HL-60/S4 (cell line): ENCODE measurements at regions not wholly inside any gene's neighbourhood (a gene's known extent, or its start where the extent isn't known, plus 50 kb on each side); places are given as distances from the start of the nearest gene placed in this dataset.

Experiments used
- in situ Hi-C: fragments of 300-500 bp; cut with MboI; formaldehyde crosslinking; loops from 2 replicates; pipeline ENCODE4 v1.14.3; 2022; ENCODE audit warnings: low sequenced_read_pairs

GRCh38 chr17:77526728-77527350, 386.1 kb downstream of the SEC14L1 start:
- in situ Hi-C loops: loop anchor here (25.0 kb wide), 3 partner anchors 210 to 735 kb away; no protein-coding TSS in a partner anchor

GRCh38 chr17:77527409-77527808, 386.6 kb downstream of the SEC14L1 start:
- in situ Hi-C loops: loop anchor here (25.0 kb wide), 3 partner anchors 210 to 735 kb away; no protein-coding TSS in a partner anchor

GRCh38 chr17:77527836-77528505, 387.2 kb downstream of the SEC14L1 start:
- in situ Hi-C loops: loop anchor here (25.0 kb wide), 3 partner anchors 209 to 734 kb away; no protein-coding TSS in a partner anchor

DNA sequence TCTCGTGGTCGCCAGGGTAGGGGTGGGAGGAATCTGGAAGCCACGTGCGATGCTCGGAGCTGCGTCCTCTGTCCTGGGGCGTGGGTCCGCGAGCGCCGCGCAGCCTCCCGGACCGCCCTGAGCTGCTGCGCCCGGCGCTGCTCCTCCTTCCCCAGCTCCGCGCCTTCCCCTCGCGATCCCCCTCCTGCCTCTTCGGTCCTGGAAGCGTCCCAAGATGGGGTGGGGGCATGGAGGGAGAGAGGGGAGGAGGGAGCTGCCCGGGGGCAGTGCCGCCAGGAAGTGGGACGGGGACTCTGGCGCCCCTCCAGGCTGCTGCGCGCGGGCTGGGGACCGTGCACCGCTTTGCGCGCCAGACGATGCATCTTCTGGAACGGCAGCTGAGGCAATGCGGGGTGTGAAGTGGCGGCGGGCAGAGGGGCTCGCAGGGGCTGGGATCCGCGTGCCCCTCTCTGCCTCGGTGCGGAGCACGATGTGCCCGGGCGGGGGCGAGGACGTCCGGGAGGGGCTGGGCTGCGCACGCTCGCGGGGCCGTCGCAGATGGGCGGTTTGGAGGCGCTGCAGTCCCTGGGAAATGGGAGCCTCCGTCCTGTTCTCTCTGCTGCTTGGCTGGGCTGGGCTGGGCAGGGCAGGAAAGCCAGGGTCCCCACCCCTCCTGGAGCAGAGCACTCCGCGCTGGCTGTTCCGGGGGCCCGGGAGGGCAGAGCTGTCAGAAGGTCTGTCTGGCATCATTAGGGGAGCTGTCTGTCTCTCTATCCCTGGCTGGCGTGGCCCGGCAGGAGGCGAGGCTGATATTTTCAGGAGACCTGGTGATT, 388.0 kb downstream of the SEC14L1 start:
- in situ Hi-C loops: loop anchor here (25.0 kb wide), 3 partner anchors 209 to 734 kb away; no protein-coding TSS in a partner anchor

DNA sequence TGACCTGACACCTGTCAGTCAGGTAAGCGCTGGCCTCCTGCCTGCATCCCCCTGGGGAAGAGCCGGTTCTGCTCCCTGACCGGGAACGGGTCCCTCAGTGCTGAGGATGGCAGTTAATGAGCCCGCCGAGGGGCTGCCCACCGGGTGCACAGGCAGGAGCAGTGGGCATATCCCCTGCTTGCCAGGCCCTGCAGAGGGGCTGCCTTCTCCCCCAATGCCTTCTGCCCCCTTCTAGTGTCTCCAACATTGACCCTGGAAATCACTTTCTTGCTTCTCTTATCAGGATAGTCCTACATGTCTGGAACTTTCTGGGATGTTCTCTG, 388.5 kb downstream of the SEC14L1 start:
- in situ Hi-C loops: loop anchor here (25.0 kb wide), 3 partner anchors 208 to 733 kb away; no protein-coding TSS in a partner anchor

DNA sequence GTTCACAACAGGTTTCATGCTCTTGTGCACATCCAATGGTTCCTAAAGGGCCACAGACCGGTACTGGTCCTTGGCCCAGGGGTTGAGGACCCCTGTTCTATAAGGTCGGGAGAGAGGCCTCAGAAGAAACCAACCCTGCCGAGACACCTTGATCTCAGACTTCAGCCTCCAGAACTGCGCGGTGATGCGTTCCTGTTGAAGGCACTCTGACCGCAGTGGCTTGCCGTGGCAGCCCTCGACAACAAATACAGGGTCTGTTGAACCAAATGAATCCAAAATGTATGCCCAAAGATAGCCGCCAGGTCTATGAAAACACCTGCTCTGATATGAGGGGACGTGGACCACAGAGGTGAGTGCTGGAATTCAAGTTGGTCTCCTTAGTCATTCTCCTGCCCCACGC, 389.8 kb downstream of the SEC14L1 start:
- in situ Hi-C loops: loop anchor here (25.0 kb wide), 3 partner anchors 207 to 732 kb away; no protein-coding TSS in a partner anchor

GRCh38 chr17:77531002-77531401, 390.2 kb downstream of the SEC14L1 start:
- in situ Hi-C loops: loop anchor here (25.0 kb wide), 3 partner anchors 206 to 731 kb away; no protein-coding TSS in a partner anchor

DNA sequence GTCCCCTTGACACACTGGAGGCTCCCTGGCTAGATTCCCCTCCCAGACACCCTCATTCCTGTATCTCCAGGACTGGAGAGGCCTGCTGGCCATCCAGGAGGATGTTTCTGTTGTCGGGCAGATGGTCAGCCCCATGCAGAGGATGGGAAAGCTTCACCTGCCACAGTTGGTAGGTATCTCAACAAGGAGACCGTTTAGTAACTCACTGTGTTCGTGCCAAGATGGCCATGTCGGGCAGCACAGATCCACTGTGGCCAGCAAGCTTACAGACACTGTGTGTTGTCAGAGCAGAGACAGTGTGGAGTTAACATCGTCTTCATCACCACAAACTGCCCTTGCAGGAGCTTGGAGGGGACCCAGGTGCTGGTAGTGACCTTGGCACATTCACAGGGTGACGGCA, 390.9 kb downstream of the SEC14L1 start:
- in situ Hi-C loops: loop anchor here (25.0 kb wide), 3 partner anchors 206 to 731 kb away; no protein-coding TSS in a partner anchor

DNA sequence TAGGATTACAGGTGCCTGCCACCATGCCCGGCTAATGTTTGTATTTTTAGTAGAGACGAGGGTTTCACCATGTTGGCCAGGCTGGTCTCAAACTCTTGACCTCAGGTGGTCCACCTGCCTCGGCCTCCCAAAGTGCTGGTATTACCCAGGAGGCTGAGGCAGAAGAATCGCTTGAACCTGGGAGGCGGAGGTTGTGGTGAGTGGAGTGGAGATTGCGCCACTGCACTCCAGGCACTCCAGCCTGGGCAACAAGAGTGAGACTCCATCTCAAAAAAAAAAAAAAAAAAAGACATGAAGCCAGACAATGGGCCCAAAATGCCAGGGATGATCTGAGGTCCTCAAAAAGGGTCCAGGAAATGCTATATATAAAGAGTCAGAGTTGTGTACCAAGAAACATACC, 392.9 kb downstream of the SEC14L1 start:
- in situ Hi-C loops: loop anchor here (25.0 kb wide), 3 partner anchors 204 to 729 kb away; no protein-coding TSS in a partner anchor

DNA sequence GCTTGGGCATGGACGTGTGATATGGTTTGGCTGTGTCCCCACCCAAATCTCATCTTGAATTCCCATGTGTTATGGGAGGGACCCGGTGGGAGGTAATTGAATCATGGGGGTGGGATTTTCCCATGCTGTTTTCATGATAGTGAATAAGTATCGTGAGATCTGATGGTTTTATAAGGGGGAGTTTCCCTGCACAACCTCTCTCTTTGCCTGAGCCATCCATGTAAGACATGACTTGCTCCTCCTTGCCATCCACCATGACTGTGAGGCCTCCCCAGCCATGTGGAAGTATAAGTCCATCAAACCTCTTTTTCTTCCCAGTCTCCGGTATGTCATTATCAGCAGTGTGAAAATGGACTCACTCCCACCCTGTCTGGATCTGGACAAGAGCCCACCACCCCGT, 393.4 kb downstream of the SEC14L1 start:
- in situ Hi-C loops: loop anchor here (25.0 kb wide), 3 partner anchors 203 to 728 kb away; no protein-coding TSS in a partner anchor

GRCh38 chr17:77535435-77535834, 394.7 kb downstream of the SEC14L1 start:
- in situ Hi-C loops: loop anchor here (25.0 kb wide), 3 partner anchors 202 to 727 kb away; no protein-coding TSS in a partner anchor

DNA sequence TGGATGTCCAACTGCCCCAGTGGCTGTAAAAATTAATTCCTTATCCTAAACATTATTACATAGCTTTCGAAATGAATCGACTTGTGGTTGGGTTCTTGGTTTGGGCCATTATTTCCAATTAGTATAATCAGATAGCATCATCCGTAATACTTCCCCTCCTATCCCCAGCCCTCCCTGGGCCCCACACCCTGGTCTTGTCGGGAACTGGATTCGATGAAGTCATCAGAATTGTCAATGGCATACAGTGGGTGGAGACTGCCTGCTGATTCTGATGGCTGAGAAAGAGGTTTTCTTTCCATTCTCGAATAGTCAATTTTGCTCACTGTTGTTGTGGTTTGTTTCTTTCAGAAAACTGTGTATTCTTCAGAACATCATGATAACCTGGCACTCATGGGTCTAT, 395.1 kb downstream of the SEC14L1 start:
- in situ Hi-C loops: loop anchor here (25.0 kb wide), 3 partner anchors 201 to 726 kb away; no protein-coding TSS in a partner anchor

DNA sequence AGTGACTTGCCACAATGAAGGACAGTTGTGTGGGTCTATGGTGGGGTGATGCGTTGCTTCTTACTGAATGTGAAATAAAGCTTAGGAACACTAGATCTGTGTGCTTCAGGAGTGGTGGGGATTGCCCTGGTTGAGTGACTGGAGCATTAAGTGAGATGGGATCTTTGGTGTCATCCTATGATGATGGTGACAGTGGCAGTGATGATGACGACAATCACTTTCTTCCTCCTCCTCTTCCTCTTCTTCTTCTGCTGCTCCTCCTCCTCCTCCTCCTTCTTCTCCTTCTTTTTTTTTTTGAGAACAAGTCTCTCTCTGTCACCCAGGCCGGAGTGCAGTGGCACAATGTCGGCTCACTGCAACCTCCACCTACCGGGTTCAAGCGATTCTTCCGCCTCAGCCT, 396.8 kb downstream of the SEC14L1 start:
- in situ Hi-C loops: loop anchor here (25.0 kb wide), 3 partner anchors 200 to 725 kb away; no protein-coding TSS in a partner anchor

GRCh38 chr17:77540531-77540930, 399.8 kb downstream of the SEC14L1 start:
- in situ Hi-C loops: loop anchor here (25.0 kb wide), 3 partner anchors 197 to 722 kb away; no protein-coding TSS in a partner anchor

DNA sequence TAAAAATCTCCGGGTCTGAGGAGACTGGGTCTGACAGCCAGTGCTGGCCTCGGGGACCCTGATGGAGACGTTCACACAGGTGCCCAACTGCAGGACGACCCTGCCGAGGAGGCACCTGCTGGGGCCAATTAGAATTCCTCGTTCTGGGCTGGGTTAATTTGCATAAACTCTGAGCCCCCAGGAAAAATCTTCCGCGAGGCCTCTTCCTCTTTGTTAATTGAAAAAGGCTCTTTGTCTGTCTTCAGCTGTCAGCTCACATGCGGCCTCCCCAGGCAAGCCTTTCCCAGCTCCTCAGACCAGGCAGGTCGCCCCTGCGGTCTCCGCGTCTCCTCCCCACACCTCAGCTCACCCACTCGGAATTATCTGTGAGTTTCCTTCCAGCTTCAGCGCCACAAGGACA, 400.2 kb downstream of the SEC14L1 start:
- in situ Hi-C loops: loop anchor here (25.0 kb wide), 3 partner anchors 196 to 721 kb away; no protein-coding TSS in a partner anchor

DNA sequence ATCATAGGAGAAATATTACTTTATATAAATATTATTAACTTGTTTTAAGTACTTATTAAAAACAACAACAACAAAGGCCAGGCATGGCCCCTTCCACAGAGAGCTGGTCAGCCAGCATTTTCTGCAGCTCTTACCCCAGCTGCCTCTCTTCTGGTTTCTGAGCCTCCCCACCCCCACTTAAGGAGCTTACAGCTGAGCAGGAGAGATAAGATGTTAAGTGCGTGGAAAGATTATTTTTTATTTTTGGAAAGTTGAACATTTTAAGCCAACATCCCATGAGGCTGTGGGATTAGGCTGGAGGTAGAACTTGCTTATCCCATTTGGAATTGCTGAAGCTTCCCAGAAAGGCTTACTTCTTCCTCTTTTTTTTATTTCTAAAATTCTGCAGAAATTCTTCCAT, 401.2 kb downstream of the SEC14L1 start:
- in situ Hi-C loops: loop anchor here (25.0 kb wide), 3 partner anchors 195 to 720 kb away; no protein-coding TSS in a partner anchor

DNA sequence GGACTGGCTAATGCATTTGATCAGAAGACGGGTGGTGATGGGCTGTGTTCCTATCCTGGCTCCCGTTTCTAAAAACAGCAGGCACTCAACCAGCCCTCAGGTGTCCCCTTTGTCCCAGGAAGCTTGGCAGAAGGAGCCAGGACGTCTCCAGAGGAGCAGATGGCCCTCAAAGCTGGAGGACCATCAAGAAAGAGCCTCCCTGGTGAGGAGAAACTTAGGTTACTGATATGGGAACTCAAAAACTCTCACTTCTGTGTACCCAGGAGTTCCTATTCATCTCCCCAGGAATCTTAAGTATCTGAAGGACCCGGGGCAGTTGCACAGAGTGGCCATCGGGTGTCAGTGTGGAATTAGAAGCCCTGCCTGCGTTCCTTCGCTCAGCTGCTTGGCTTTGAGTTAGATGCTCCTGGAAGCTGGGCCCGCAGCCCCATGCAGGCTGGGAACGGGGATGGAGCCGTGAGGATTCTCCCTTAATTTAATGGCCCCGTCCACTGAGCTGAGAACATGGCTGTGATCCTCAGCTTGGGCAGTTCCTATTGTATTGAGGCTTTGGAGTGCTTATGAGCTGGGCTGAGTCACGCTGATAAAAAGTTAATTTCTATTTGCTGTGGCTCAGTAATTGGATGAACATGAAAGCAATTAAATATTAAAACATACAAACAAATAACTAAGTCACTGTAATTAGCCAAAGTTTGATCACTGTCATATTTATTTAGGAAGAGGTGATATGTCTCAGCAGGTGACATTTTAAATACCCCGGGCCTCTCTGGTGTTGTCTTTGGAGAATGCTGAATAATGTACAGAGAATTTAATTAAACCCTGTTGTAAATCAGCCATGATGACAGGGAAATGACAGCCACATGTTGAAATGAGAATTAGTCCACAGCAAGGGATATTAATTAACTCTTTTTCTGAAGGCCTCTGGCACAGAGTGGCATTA, 402.1 kb downstream of the SEC14L1 start:
- in situ Hi-C loops: loop anchor here (25.0 kb wide), 3 partner anchors 194 to 719 kb away; no protein-coding TSS in a partner anchor

DNA sequence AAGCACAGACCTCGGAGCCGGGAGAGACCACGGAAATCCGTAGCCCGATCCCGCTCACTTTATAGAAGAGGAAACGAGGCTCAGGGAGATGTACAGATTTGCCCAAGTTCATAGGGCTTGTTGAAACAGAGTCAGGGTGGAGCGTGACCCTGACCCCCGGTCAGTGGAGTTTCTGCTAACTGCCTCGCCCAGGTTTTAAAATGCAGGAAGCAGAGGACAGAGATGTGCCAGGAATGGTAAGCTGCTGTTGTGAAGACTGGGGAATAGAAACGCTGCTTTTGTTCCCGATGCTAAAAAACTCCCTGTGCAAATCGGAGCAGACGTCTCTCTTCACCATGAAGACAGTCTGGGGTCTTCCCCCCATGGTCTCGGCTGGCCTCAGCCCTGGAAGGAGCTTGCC, 403.0 kb downstream of the SEC14L1 start:
- in situ Hi-C loops: loop anchor here (25.0 kb wide), 3 partner anchors 194 to 718 kb away; no protein-coding TSS in a partner anchor
